A549 (cell line): ENCODE measurements at regions not wholly inside any gene's neighbourhood (a gene's known extent, or its start where the extent isn't known, plus 50 kb on each side); places are given as distances from the start of the nearest gene placed in this dataset.
A peak's percentile ranks its signal among the peaks of the same experiment; 100 is the strongest.

Experiments used
- ATAC-seq, 2 experiments: fragments of 200-7000 bp in 1 of 2; fragments of >200 bp in 1 of 2; cut with Nextera tagmentation in 1 of 2; cut with Tn5 transposase in 1 of 2; 3 replicates each; pipeline versions ENCODE4 v1.8.0 to v1.9.1; 2018 to 2020; ENCODE audit warnings: mild to moderate bottlenecking in 1 of 2, moderate library complexity in 1 of 2
- CTCF ChIA-PET: fragments of 300-600 bp; sonication (Branson Sonifier 250); formaldehyde crosslinking; extraction: SDS; loops from one replicate; lab custom pipeline; 2021; ENCODE audit warnings: antibody characterized with exemption, inconsistent platforms; lab: Yijun Ruan, JAX
- POLR2A ChIA-PET: fragments of 350-600 bp; formaldehyde crosslinking; extraction: SDS; loops from one replicate; lab custom pipeline; 2021; ENCODE audit warnings: antibody characterized with exemption, inconsistent platforms; lab: Yijun Ruan, JAX
- DNase-seq, 2 experiments: peaks; one replicate each; pipeline versions ENCODE4 v3.0.0 to v3.0.0-alpha.2; 2011 to 2016; ENCODE audit warnings: low read depth in 1 of 2, low spot score in 1 of 2
- FAIRE-seq: peaks from 2 replicates; lab custom pipeline; 2011; peaks lifted over from hg19 to GRCh38; lab: Jason Lieb, UNC
- H3K27ac ChIP-seq, 2 experiments: fragments of >200 bp; sonication (Bioruptor Twin); formaldehyde crosslinking; 3 replicates each; pipeline ENCODE4 v1.5.1; 2016 to 2017
- H3K4me1 ChIP-seq: fragments of >200 bp; sonication (Bioruptor Twin); formaldehyde crosslinking; 3 replicates; pipeline ENCODE4 v1.6.1; 2016
- H3K4me2 ChIP-seq: fragments of >200 bp; sonication (Bioruptor Twin); formaldehyde crosslinking; 3 replicates; pipeline ENCODE4 v1.6.1; 2016
- H3K4me3 ChIP-seq: fragments of >200 bp; sonication (Bioruptor Twin); formaldehyde crosslinking; 3 replicates; pipeline ENCODE4 v1.5.1; 2016
- H3K9me3 ChIP-seq: fragments of >200 bp; sonication (Bioruptor Twin); formaldehyde crosslinking; 3 replicates; pipeline ENCODE4 v1.6.1; 2016
- CBX2 ChIP-seq: fragments of 200-600 bp; sonication (generic); IDR thresholded peaks from 2 replicates; pipeline ENCODE4 v1.6.1; 2016; ENCODE audit warnings: low read depth, mild to moderate bottlenecking, borderline replicate concordance
- EP300 ChIP-seq, 2 experiments: fragments of >200 bp; sonication (Bioruptor Twin); formaldehyde crosslinking; IDR thresholded peaks; 2 replicates in 1 of 2; 3 replicates in 1 of 2; pipeline ENCODE4 v1.6.1; 2016 to 2017
- ESRRA ChIP-seq: fragments of 150-350 bp; IDR thresholded peaks from 2 replicates; pipeline ENCODE4 v1.6.1; 2014; ENCODE audit warnings: mild to moderate bottlenecking, low read length, borderline replicate concordance
- FOSL2 ChIP-seq, 2 experiments: fragments of 450-650 bp in 1 of 2; fragments of >200 bp in 1 of 2; sonication (Bioruptor Twin) in 1 of 2; formaldehyde crosslinking; IDR thresholded peaks; 2 replicates each; pipeline versions ENCODE4 v1.5.0 to v1.6.1; 2016 to 2020; ENCODE audit warnings: mild to moderate bottlenecking in 1 of 2, moderate library complexity in 1 of 2
- HEYL ChIP-seq: fragments of 250-450 bp; sonication (Bioruptor Pico); IDR thresholded peaks from 2 replicates; pipeline ENCODE4 v1.8.0; 2021; ENCODE audit warnings: mild to moderate bottlenecking, moderate library complexity
- KDM1A ChIP-seq: fragments of 200-600 bp; sonication (generic); IDR thresholded peaks from 2 replicates; pipeline ENCODE4 v1.6.1; 2016; ENCODE audit warnings: low read depth, mild to moderate bottlenecking
- KDM5A ChIP-seq: fragments of 200-600 bp; sonication (generic); IDR thresholded peaks from 2 replicates; pipeline ENCODE4 v1.6.1; 2016; ENCODE audit warnings: antibody characterized with exemption, mild to moderate bottlenecking
- MAZ ChIP-seq: fragments of 150-350 bp; IDR thresholded peaks from 2 replicates; pipeline ENCODE4 v1.6.1; 2014; ENCODE audit warnings: antibody characterized with exemption, low read depth, low read length, borderline replicate concordance
- MYC ChIP-seq: IDR thresholded peaks from 2 replicates; pipeline ENCODE4 v1.6.1; 2012; ENCODE audit warnings: mild to moderate bottlenecking, inconsistent platforms, low read length, improper control_type of control experiment, borderline replicate concordance
- PHF8 ChIP-seq: fragments of 200-600 bp; sonication (generic); IDR thresholded peaks from 2 replicates; pipeline ENCODE4 v1.6.1; 2016; ENCODE audit warnings: low read depth, mild to moderate bottlenecking, antibody characterized with exemption, moderate library complexity, borderline replicate concordance
- TP53 ChIP-seq: fragments of 250-450 bp; sonication (Bioruptor Pico); IDR thresholded peaks from 2 replicates; pipeline ENCODE4 v1.5.0; 2021; ENCODE audit warnings: mild to moderate bottlenecking, moderate library complexity
- ZC3H11A ChIP-seq: fragments of 450-650 bp; IDR thresholded peaks from 2 replicates; pipeline ENCODE4 v1.6.1; 2014; ENCODE audit warnings: antibody characterized with exemption, mild to moderate bottlenecking
- ZFP36 ChIP-seq: fragments of 450-650 bp; IDR thresholded peaks from 2 replicates; pipeline ENCODE4 v1.6.1; 2014; ENCODE audit warnings: borderline replicate concordance; ENCODE audit not compliant: partially characterized antibody
- ZSCAN20 ChIP-seq: fragments of 250-450 bp; sonication (Bioruptor Pico); IDR thresholded peaks from 2 replicates; pipeline ENCODE4 v1.8.0; 2022; ENCODE audit warnings: mild to moderate bottlenecking, moderate library complexity
- WGBS: methylation state at CpG from one replicate; pipeline ENCODE4 v1.1.6; 2017; ENCODE audit errors: missing lambda C conversion rate; 5-methylcytosine and 5-hydroxymethylcytosine counted together
- TF ChIP-seq, protein P1 (sequence below): fragments of 150-350 bp; IDR thresholded peaks from 2 replicates; pipeline ENCODE4 v1.6.1; 2014; ENCODE audit warnings: low read depth, mild to moderate bottlenecking, low read length
- TF ChIP-seq, protein P2 (sequence below): IDR thresholded peaks from 2 replicates; pipeline ENCODE4 v1.6.1; 2012; ENCODE audit warnings: low read depth, borderline replicate concordance
- TF ChIP-seq, protein P3 (sequence below): fragments of 200-600 bp; sonication (generic); IDR thresholded peaks from 2 replicates; pipeline ENCODE4 v1.6.1; 2016; ENCODE audit warnings: antibody characterized with exemption, mild to moderate bottlenecking, moderate library complexity

DNA sequence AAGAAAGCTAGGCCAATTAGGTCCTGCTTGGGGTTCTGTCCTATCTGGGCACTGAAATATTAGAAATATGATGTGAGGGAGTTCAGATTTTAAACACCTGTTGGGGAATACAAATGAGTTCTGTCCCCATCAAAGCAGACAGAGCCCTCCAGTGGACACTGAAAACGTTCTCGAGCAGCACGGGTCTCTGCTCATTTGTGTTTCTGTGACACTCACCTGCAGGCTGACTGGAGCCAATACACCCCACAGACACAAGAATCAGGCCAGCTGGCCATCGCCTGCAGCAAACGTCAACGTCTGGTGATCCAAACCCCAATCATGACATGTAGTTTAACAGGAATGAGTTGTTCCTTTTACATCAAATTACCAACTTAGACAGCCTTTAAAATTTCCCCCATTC lies 493.4 kb upstream of the TMEM132C start:
- FAIRE-seq (no peak), ATAC-seq (0 out of 6 replicates have a peak, but pooled peaks of 1 of the 2 experiments have one; percentile 31), DNase-seq (peak in 1 of 2 experiments; percentile 14)
- POLR2A ChIA-PET: no interaction called here
- Histone ChIP-seq H3K4me3 (no peak overlapping the region), H3K27ac (no peak overlapping the region), H3K9me3 (no peaks in the 10 kb centered on the region), H3K4me2 (no peak overlapping the region), H3K4me1 (no peaks in the 10 kb centered on the region)
- CTCF ChIA-PET: interaction anchor here (0.7 kb wide), 1 partner anchor 172 kb away, joined by 3 read pairs; no protein-coding TSS in a partner anchor
- TF ChIP-seq, protein P1, sequence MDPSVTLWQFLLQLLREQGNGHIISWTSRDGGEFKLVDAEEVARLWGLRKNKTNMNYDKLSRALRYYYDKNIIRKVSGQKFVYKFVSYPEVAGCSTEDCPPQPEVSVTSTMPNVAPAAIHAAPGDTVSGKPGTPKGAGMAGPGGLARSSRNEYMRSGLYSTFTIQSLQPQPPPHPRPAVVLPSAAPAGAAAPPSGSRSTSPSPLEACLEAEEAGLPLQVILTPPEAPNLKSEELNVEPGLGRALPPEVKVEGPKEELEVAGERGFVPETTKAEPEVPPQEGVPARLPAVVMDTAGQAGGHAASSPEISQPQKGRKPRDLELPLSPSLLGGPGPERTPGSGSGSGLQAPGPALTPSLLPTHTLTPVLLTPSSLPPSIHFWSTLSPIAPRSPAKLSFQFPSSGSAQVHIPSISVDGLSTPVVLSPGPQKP: no peak
- TF ChIP-seq KDM1A (no peak), HEYL (no peak), MYC (no peak), TP53 (CRISPR knock-in tag) (no peak), ESRRA (no peak), ZFP36 (no peak), MAZ (no peak), FOSL2 (IDR thresholded peaks at IDR 0.05) (no peak), FOSL2 (CRISPR knock-in tag; IDR thresholded peaks at IDR 0.05) (no peak)
- TF ChIP-seq, protein P2, sequence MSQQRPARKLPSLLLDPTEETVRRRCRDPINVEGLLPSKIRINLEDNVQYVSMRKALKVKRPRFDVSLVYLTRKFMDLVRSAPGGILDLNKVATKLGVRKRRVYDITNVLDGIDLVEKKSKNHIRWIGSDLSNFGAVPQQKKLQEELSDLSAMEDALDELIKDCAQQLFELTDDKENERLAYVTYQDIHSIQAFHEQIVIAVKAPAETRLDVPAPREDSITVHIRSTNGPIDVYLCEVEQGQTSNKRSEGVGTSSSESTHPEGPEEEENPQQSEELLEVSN: no peak
- TF ChIP-seq, protein P3, sequence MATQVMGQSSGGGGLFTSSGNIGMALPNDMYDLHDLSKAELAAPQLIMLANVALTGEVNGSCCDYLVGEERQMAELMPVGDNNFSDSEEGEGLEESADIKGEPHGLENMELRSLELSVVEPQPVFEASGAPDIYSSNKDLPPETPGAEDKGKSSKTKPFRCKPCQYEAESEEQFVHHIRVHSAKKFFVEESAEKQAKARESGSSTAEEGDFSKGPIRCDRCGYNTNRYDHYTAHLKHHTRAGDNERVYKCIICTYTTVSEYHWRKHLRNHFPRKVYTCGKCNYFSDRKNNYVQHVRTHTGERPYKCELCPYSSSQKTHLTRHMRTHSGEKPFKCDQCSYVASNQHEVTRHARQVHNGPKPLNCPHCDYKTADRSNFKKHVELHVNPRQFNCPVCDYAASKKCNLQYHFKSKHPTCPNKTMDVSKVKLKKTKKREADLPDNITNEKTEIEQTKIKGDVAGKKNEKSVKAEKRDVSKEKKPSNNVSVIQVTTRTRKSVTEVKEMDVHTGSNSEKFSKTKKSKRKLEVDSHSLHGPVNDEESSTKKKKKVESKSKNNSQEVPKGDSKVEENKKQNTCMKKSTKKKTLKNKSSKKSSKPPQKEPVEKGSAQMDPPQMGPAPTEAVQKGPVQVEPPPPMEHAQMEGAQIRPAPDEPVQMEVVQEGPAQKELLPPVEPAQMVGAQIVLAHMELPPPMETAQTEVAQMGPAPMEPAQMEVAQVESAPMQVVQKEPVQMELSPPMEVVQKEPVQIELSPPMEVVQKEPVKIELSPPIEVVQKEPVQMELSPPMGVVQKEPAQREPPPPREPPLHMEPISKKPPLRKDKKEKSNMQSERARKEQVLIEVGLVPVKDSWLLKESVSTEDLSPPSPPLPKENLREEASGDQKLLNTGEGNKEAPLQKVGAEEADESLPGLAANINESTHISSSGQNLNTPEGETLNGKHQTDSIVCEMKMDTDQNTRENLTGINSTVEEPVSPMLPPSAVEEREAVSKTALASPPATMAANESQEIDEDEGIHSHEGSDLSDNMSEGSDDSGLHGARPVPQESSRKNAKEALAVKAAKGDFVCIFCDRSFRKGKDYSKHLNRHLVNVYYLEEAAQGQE: no peak
- WGBS: 2% methylated on average over 6 of the region's 6 CpGs

DNA sequence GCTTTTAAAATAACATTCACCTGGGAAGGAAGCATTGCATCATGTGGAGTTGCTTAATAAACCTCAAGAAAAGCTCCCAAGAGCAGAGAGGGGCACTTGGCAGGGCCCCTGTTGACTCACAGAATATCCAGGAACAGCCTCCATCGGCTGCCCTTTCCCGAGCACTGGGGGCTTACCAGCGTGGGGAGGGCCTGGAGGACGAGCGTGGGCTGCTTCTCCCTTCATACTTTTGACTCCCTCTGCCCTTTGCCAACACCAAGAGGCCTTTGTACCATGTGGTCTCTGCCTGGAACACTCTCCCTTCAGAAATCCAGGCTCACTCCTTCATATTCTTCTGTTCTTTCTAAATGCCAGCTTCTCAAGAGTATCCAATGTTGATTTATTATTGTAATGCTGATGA lies 492.1 kb upstream of the TMEM132C start:
- no peak for DNase-seq
- H3K4me3 ChIP-seq: no peak overlapping the region
- TF ChIP-seq ZC3H11A (no peak), PHF8 (no peak), KDM5A (no peak), ZSCAN20 (CRISPR knock-in tag) (no peak), CBX2 (no peak), TP53 (CRISPR knock-in tag) (no peak)
- TF ChIP-seq, all 56 proteins: peak for 0
- POLR2A ChIA-PET: no interaction called here
- ATAC-seq (no peak), FAIRE-seq (no peak)
- 1% methylated on average over 5 of the region's 5 CpGs for WGBS
- Histone ChIP-seq H3K4me1 (no peaks in the 10 kb centered on the region), H3K9me3 (no peaks in the 10 kb centered on the region), H3K27ac (no peak overlapping the region), H3K4me2 (no peak overlapping the region)
- CTCF ChIA-PET: interaction anchor here (0.8 kb wide), 1 partner anchor 9 kb away, joined by 3 read pairs; no protein-coding TSS in a partner anchor

DNA sequence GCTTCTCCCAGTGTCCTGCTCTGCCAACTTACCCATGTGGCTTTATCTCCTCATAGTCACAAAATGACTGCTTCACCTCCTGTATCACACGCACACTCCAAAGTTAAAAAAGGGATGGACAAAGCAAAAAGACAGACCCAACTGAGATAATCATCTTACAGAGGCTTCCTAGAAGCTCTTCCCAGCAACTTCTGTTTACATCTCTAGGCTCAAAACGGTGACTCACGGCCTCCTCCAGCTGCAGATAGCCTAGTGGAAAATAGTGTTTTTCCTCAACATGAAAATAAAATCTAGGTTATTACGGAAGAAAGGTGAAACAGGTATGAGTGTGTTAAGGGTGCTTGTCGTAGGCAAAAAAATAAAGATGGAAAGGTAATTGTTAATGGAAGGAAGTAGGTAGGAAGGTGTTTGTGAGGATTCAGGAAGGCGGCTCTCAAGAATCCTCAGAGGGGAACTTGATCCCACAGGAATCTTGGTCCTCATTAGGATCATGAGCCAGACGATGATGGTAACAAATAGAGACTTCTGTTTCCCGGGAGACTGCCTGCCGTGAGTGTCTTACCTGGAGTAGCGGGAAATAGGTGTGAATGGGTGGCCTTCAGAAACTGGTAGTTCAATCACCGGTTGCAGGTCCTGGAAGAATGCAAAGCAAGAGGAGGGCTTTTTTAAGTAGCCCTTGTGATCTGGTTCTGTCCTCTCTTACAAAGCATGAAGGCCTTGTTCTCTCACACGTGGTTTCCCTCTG lies 487.5 kb upstream of the TMEM132C start:
- TF ChIP-seq, protein P1: no peak
- no peak for TF ChIP-seq EP300 (IDR thresholded peaks at IDR 0.05)
- TF ChIP-seq, all 56 proteins: peak for 0
- Histone ChIP-seq H3K4me3 (no peak overlapping the region), H3K4me1 (no peaks in the 10 kb centered on the region), H3K27ac (no peak overlapping the region), H3K4me2 (no peak overlapping the region), H3K9me3 (no peaks in the 10 kb centered on the region)
- DNase-seq (no peak), FAIRE-seq (no peak), ATAC-seq (no peak)
- ChIA-PET POLR2A (no interaction called here), CTCF (no interaction called here)
- WGBS: 9% methylated on average over 12 of the region's 12 CpGs
